ENCODE measurements at regions not wholly inside any gene's neighbourhood (a gene's known extent, or its start where the extent isn't known, plus 50 kb on each side); places are given as distances from the start of the nearest gene placed in this dataset.

DNA sequence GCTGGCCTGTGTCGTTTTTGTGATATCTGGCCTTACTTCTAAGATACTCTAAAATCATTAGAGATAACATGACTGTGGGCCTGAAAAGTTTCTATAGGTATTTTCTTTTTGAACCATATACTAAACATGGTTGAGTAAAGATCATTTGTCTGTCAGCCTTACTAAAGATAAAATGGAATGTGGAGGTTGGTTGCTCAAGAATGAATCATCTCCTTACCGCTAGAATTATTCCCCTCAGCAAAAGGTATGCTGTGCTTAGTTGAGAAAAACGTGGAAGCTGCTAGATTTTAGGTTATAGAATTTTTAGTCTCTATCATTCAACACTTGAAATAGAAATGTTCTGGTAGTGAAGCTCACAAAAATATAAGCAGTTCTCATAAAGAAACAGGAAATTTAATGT lies 407.3 kb downstream of the AEBP2 start:
- Histone ChIP-seq H3K4me3 (no peak overlapping the region), H3K4me1 (no peaks in the 10 kb centered on the region), H3K9me3 (no peaks in the 10 kb centered on the region), H3K36me3 (no peaks in the 10 kb centered on the region), H3K27me3 (no peaks in the 10 kb centered on the region), H3K27ac (no peak overlapping the region)
- intact Hi-C loops (cut with DNase I): no loop called here
- DNase-seq (ENCODE audit: extremely low spot score in 2 of 2): no peak
- TF ChIP-seq, protein P1, sequence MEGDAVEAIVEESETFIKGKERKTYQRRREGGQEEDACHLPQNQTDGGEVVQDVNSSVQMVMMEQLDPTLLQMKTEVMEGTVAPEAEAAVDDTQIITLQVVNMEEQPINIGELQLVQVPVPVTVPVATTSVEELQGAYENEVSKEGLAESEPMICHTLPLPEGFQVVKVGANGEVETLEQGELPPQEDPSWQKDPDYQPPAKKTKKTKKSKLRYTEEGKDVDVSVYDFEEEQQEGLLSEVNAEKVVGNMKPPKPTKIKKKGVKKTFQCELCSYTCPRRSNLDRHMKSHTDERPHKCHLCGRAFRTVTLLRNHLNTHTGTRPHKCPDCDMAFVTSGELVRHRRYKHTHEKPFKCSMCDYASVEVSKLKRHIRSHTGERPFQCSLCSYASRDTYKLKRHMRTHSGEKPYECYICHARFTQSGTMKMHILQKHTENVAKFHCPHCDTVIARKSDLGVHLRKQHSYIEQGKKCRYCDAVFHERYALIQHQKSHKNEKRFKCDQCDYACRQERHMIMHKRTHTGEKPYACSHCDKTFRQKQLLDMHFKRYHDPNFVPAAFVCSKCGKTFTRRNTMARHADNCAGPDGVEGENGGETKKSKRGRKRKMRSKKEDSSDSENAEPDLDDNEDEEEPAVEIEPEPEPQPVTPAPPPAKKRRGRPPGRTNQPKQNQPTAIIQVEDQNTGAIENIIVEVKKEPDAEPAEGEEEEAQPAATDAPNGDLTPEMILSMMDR (IDR thresholded peaks at IDR 0.05): no peak
- TF ChIP-seq POLR2AphosphoS5 (IDR thresholded peaks at IDR 0.05; ENCODE audit: insufficient read depth in 1 of 2, low read depth in 1 of 2) (no peak), POLR2A (IDR thresholded peaks at IDR 0.05) (no peak)

DNA sequence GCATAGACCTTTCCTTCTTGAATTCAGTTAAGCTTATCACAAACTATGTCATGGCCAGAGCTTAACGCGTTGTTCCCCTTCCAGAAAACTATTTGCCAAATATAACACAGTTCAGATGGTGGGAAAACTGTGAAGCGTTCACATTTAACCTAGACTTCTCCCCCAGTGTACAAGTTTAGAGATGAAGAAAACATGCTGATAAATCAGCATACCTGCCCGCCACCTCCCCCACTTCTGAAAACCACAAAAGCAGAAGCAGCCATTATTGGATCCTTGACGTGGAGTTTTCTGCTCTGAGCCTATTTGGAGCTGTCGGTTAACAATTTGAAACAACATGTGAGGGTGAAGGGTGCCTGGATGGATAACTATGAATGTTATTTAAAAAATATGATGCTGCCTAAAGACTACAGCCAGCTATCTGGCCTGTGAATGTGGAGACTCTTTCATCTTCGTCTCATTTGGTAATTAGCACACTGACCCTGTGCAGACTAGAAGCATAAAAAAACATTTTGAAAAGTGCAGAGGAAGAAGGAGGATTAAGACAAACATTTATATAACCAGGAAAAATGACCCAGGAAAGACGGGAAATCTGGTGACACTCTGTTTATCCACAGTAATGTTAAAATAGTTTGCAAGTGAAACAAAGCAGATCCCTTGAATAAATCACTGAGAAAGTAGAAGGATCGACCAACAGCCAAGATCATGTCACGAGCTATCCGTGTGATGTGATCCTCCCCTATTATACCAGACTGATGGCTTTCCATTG lies 408.2 kb downstream of the AEBP2 start:
- no peak for DNase-seq (ENCODE audit: extremely low spot score in 2 of 2)
- no peaks in the 10 kb centered on the region for H3K9me3 ChIP-seq
- H3K27me3 ChIP-seq: no peaks in the 10 kb centered on the region
- TF ChIP-seq POLR2AphosphoS5 (IDR thresholded peaks at IDR 0.05; ENCODE audit: insufficient read depth in 1 of 2, low read depth in 1 of 2): peak in 1 of 2 donors; percentile 9
- TF ChIP-seq POLR2A (IDR thresholded peaks at IDR 0.05): no peak
- H3K4me1 ChIP-seq: no peaks in the 10 kb centered on the region
- H3K27ac ChIP-seq: peak overlapping the region; percentile 62
- no peak overlapping the region for H3K4me3 ChIP-seq
- H3K36me3 ChIP-seq: no peaks in the 10 kb centered on the region
- intact Hi-C loops (cut with DNase I): no loop called here

DNA sequence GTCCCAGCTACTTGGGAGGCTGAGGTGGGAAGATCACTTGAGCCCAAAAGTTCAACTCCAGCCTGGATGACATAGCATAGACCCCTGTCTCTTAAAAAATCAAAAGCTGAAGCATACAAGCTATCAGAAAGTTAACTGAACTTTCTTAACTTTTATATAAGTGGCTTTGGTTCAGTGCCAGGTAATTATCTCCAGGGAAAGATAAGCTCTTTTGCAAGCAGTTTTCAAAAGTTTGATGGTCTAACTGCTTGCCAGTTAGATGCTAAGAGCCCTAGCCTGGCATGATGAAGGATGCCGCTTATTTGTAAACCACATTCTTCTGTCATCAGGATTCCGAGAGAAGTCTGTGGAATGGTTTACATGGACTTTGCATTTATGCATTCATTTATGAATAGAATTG lies 409.1 kb downstream of the AEBP2 start:
- TF ChIP-seq, protein P1 (IDR thresholded peaks at IDR 0.05): no peak
- TF ChIP-seq POLR2A (IDR thresholded peaks at IDR 0.05) (no peak), POLR2AphosphoS5 (IDR thresholded peaks at IDR 0.05; ENCODE audit: insufficient read depth in 1 of 2, low read depth in 1 of 2) (no peak)
- Histone ChIP-seq H3K27me3 (no peaks in the 10 kb centered on the region), H3K4me1 (no peaks in the 10 kb centered on the region), H3K9me3 (no peaks in the 10 kb centered on the region), H3K36me3 (no peaks in the 10 kb centered on the region), H3K4me3 (no peak overlapping the region), H3K27ac (peak overlapping the region; percentile 62)
- DNase-seq (ENCODE audit: extremely low spot score in 2 of 2): no peak
- intact Hi-C loops (cut with DNase I): no loop called here

DNA sequence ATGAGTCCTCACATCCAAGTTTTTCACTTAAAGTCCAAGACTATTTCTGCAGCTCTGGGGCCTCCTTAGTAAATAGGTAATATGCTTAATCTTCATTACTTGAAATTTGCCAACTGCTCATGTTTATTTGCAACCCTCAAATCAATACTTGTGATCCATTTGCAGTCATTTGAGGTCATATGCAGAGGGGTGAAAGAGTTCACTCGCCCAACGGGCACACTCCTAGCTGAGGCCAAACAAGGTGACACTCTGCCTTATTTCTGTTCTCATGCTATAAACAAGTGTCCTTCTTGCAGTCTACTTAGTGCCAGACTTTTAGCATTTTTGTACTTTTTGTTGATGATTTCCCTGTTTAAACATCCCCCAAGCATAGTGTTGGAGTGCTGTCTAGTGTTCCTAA lies 409.9 kb downstream of the AEBP2 start:
- DNase-seq (ENCODE audit: extremely low spot score in 2 of 2): no peak
- no peak overlapping the region for H3K4me3 ChIP-seq
- H3K27me3 ChIP-seq: no peaks in the 10 kb centered on the region
- TF ChIP-seq POLR2AphosphoS5 (IDR thresholded peaks at IDR 0.05; ENCODE audit: insufficient read depth in 1 of 2, low read depth in 1 of 2): no peak
- TF ChIP-seq POLR2A (IDR thresholded peaks at IDR 0.05): no peak
- TF ChIP-seq, protein P1 (IDR thresholded peaks at IDR 0.05): no peak
- H3K4me1 ChIP-seq: no peaks in the 10 kb centered on the region
- no peaks in the 10 kb centered on the region for H3K36me3 ChIP-seq
- intact Hi-C loops (cut with DNase I): no loop called here
- H3K9me3 ChIP-seq: no peaks in the 10 kb centered on the region
- no peak overlapping the region for H3K27ac ChIP-seq

DNA sequence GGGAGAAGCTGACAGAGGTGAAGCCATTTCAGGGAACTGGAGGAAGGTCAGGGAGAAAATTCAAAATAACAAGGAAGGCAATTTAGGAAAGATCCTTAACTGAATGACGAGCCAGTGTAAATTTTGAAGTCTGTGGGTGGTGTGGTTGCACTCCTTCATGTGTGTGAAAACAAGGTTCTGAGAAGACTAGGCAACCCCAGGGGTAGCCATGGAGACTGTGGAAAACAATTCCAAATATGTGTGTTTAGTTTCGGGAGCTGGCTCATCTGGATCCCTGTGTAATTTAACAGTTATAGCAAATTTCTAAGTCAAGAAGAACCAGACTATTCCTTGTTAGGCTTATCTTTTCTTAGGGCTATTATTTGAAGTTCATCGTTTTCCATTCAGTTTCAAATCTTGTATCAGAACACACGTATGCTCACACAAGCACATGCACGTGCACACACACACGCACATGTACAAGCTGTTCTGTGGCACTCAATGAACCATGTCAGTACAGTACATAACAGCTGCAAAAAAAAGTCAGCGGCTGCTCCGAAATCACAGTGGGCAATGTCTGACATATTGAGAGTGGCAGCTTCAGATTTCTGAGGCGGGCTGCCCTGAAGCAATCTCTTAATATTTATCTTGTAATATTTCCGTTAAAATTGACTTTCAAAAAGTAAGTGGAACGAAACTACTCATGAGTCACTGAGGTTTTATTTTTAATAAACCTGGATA lies 411.2 kb downstream of the AEBP2 start:
- no peak overlapping the region for H3K27ac ChIP-seq
- H3K9me3 ChIP-seq: no peaks in the 10 kb centered on the region
- DNase-seq (ENCODE audit: extremely low spot score in 2 of 2): no peak
- H3K27me3 ChIP-seq: no peaks in the 10 kb centered on the region
- TF ChIP-seq POLR2A (IDR thresholded peaks at IDR 0.05): no peak
- no peak for TF ChIP-seq POLR2AphosphoS5 (IDR thresholded peaks at IDR 0.05; ENCODE audit: insufficient read depth in 1 of 2, low read depth in 1 of 2)
- TF ChIP-seq, protein P1 (IDR thresholded peaks at IDR 0.05): no peak
- H3K4me1 ChIP-seq: no peaks in the 10 kb centered on the region
- intact Hi-C loops (cut with DNase I): no loop called here
- H3K4me3 ChIP-seq: no peak overlapping the region
- H3K36me3 ChIP-seq: no peaks in the 10 kb centered on the region
